ENCODE measurements at regions not wholly inside any gene's neighbourhood (a gene's known extent, or its start where the extent isn't known, plus 50 kb on each side); places are given as distances from the start of the nearest gene placed in this dataset.

DNA sequence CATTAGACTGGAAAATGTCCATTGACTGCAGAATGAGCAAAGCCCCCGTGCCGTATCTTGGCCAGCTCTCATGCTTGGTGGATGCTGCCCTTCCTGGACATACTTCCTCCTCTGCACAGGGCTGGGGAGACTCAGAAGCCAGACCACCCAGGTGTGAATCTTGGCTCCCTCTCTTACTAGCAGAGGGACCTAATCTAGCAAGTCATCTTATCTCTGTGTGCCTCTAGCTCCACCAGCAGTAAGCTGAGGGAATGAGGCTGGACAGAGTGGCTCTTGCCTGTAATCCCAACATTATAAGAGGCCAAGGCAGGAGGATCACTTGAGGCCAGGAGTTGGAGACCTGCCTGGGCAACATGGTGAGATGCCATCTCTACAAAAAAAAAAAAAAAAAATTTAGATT, 173.8 kb upstream of the GHITM start:
- no peak for DNase-seq (ENCODE audit: low spot score)
- no peaks in the 10 kb centered on the region for H3K27me3 ChIP-seq (ENCODE audit: insufficient read depth, poor library complexity, severe bottlenecking)
- TF ChIP-seq, protein P1, sequence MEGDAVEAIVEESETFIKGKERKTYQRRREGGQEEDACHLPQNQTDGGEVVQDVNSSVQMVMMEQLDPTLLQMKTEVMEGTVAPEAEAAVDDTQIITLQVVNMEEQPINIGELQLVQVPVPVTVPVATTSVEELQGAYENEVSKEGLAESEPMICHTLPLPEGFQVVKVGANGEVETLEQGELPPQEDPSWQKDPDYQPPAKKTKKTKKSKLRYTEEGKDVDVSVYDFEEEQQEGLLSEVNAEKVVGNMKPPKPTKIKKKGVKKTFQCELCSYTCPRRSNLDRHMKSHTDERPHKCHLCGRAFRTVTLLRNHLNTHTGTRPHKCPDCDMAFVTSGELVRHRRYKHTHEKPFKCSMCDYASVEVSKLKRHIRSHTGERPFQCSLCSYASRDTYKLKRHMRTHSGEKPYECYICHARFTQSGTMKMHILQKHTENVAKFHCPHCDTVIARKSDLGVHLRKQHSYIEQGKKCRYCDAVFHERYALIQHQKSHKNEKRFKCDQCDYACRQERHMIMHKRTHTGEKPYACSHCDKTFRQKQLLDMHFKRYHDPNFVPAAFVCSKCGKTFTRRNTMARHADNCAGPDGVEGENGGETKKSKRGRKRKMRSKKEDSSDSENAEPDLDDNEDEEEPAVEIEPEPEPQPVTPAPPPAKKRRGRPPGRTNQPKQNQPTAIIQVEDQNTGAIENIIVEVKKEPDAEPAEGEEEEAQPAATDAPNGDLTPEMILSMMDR (IDR thresholded peaks at IDR 0.05; ENCODE audit: poor library complexity, severe bottlenecking) = no peak
- H3K9me3 ChIP-seq (ENCODE audit: severe bottlenecking) = no peaks in the 10 kb centered on the region
- no peak overlapping the region for H3K4me3 ChIP-seq (ENCODE audit: severe bottlenecking)
- H3K4me1 ChIP-seq (ENCODE audit: insufficient read depth, poor library complexity, severe bottlenecking) = no peaks in the 10 kb centered on the region
- H3K36me3 ChIP-seq (ENCODE audit: low read depth) = no peaks in the 10 kb centered on the region
- H3K27ac ChIP-seq (ENCODE audit: poor library complexity, severe bottlenecking) = no peak overlapping the region
- ATAC-seq (ENCODE audit: low read depth) = no peak

- TF ChIP-seq, protein P1 (IDR thresholded peaks at IDR 0.05; ENCODE audit: poor library complexity, severe bottlenecking) = no peak
- H3K9me3 ChIP-seq (ENCODE audit: severe bottlenecking) = no peaks in the 10 kb centered on the region
- ATAC-seq (ENCODE audit: low read depth) (no peak), DNase-seq (ENCODE audit: low spot score) (no peak)
- H3K27me3 ChIP-seq (ENCODE audit: insufficient read depth, poor library complexity, severe bottlenecking) = no peaks in the 10 kb centered on the region
- no peaks in the 10 kb centered on the region for H3K36me3 ChIP-seq (ENCODE audit: low read depth)
- no peak overlapping the region for H3K4me3 ChIP-seq (ENCODE audit: severe bottlenecking)
- no peak overlapping the region for H3K27ac ChIP-seq (ENCODE audit: poor library complexity, severe bottlenecking)
- no peaks in the 10 kb centered on the region for H3K4me1 ChIP-seq (ENCODE audit: insufficient read depth, poor library complexity, severe bottlenecking)
Measured at GRCh38 chr10:83968052-83968451, 171.3 kb upstream of the GHITM start.

- no peak for ATAC-seq (ENCODE audit: low read depth)
- Histone ChIP-seq H3K27me3 (ENCODE audit: insufficient read depth, poor library complexity, severe bottlenecking) (no peaks in the 10 kb centered on the region), H3K4me3 (ENCODE audit: severe bottlenecking) (no peak overlapping the region), H3K4me1 (ENCODE audit: insufficient read depth, poor library complexity, severe bottlenecking) (peaks cover 5% of the 10 kb centered on the region), H3K9me3 (ENCODE audit: severe bottlenecking) (no peaks in the 10 kb centered on the region), H3K27ac (ENCODE audit: poor library complexity, severe bottlenecking) (no peak overlapping the region), H3K36me3 (ENCODE audit: low read depth) (no peaks in the 10 kb centered on the region)
- no peak for DNase-seq (ENCODE audit: low spot score)
- TF ChIP-seq, protein P1 (IDR thresholded peaks at IDR 0.05; ENCODE audit: poor library complexity, severe bottlenecking) = no peak
Measured at GRCh38 chr10:83978681-83979383, 160.5 kb upstream of the GHITM start.

DNA sequence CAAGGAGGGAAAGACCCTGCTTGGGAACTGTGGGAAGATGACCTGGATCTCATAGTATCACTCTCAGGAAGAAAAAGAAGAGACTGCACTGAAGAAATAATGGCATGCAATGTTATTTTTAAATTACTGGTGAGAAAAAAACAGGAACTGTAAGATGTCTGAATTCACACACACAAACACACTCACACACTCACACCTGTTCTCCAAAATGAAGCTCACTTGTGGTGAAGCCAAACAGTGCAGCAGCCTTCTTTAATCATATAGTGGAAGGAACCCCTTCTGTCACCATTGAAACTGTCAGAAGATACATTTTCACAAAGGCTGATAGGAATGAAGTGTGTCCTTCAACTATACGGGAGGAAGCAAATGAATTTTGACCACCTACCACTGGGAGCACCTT, 156.5 kb upstream of the GHITM start:
- H3K27ac ChIP-seq (ENCODE audit: poor library complexity, severe bottlenecking) = peak overlapping the region; percentile 23
- peaks cover 5% of the 10 kb centered on the region for H3K4me1 ChIP-seq (ENCODE audit: insufficient read depth, poor library complexity, severe bottlenecking)
- no peaks in the 10 kb centered on the region for H3K36me3 ChIP-seq (ENCODE audit: low read depth)
- ATAC-seq (ENCODE audit: low read depth) (no peak), DNase-seq (ENCODE audit: low spot score) (no peak)
- no peaks in the 10 kb centered on the region for H3K27me3 ChIP-seq (ENCODE audit: insufficient read depth, poor library complexity, severe bottlenecking)
- TF ChIP-seq, protein P1 (IDR thresholded peaks at IDR 0.05; ENCODE audit: poor library complexity, severe bottlenecking) = no peak
- H3K4me3 ChIP-seq (ENCODE audit: severe bottlenecking) = no peak overlapping the region
- no peaks in the 10 kb centered on the region for H3K9me3 ChIP-seq (ENCODE audit: severe bottlenecking)

- H3K4me3 ChIP-seq (ENCODE audit: severe bottlenecking) = no peak overlapping the region
- TF ChIP-seq, protein P1 (IDR thresholded peaks at IDR 0.05; ENCODE audit: poor library complexity, severe bottlenecking) = no peak
- H3K4me1 ChIP-seq (ENCODE audit: insufficient read depth, poor library complexity, severe bottlenecking) = peaks cover 5% of the 10 kb centered on the region
- H3K27me3 ChIP-seq (ENCODE audit: insufficient read depth, poor library complexity, severe bottlenecking) = no peaks in the 10 kb centered on the region
- H3K27ac ChIP-seq (ENCODE audit: poor library complexity, severe bottlenecking) = peak overlapping the region; percentile 23
- no peaks in the 10 kb centered on the region for H3K9me3 ChIP-seq (ENCODE audit: severe bottlenecking)
- H3K36me3 ChIP-seq (ENCODE audit: low read depth) = no peaks in the 10 kb centered on the region
- ATAC-seq (ENCODE audit: low read depth) (peak; percentile 94), DNase-seq (ENCODE audit: low spot score) (peak; percentile 73)
Measured at GRCh38 chr10:83983578-83984255, 155.6 kb upstream of the GHITM start.

Data from RWPE2 (cell line).